ENCODE measurements at regions not wholly inside any gene's neighbourhood (a gene's known extent, or its start where the extent isn't known, plus 50 kb on each side); places are given as distances from the start of the nearest gene placed in this dataset.
"Not testable (repeated sequence)": the region's sequence is repeated elsewhere in the genome, so short reads cannot be mapped to it uniquely, and the experiment has no call there.

DNA sequence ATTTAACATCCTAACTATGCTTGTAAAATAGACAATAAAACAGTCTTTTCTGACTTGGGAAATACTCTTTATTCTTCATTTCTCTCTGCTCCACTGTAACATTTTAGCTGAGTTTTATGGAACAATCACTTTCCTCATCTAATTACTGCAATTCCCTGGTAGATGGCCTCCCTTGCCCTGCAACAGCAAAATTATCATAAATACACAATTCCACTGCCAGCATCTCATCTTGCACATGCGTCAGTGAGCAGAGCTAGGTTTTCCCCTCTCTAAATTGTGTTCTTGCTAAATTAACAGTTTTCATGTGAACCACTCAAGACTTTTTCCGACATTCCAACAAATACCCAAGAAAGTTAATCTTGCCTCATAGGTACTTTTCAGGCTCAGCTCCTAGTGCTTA is 920.9 kb upstream of the GOT2 start:
- DNase-seq: no peak

DNA sequence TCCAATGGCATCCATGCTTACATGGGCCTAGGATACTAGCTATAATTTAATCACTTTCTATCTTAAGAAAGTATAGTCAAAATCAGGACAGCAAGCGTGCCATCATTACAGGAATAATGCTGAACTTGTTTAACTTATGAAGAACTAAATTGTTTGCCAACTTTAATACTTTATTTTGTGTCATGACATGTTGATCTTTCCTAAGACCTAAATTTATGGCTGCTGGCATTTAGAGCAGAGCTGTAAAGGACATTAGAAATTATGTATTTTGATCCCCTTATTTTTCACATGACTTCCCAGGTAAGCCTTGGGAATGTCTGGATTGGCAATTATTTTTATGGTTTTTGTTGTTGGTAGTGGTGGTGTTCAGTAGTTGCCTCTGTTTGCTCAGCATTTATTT is 920.3 kb upstream of the GOT2 start:
- no peak for DNase-seq

DNA sequence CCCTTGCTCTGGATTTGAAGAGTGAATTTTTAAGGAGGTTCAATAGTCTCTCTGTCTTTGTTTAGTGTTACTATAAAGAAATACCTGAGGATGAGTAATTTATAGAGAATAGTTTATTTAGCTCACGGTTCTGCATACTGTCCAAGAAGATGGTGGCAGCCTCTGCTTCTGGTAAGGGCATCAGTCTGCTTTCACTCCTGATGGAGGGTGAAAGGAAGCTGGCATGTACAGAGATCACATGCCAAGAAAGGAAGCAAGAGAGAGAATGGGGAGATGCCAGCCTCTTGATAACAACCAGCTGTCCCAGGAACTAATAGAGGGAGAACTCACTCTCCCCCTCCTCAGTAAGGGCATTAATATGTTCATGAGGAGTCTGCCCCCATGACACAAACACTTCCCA is 917.5 kb upstream of the GOT2 start:
- no peak for DNase-seq

DNA sequence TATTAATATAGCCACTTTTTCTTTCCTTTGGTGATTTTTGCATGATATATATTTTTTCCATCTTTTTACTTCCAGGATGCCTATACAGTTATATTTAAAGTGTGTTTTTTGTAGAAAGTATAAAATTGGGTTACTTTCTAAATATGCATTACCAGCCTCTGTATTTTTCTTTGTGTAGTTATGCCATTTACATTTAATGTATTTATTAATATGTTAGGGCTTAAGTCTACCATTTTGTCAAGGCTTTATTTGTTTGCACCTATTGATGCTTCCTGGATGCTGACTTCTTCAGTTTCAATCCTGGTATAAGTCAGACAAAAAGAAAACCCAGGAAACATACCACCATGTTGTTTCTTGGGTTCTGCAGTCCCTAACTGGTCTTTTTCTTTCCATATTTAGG is 911.1 kb upstream of the GOT2 start:
- no peak for DNase-seq

DNA sequence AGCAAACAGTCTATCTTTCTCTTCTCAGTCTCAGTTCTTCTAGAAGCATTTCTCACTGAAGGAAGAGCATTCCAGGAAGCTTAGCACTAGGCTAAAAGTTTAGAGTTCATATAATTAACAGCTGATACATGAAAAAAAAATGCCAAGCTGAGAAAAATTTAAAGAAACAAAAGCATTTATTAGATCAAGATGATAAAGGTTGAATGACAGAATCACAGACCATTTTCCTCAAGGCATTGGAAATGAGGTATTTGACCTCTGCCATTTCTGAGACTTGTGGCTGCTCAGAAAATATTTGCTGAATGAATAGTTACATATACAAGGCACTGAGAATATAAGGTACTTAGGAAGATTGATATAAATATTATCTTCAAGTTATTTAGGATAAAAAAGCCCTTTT is 901.6 kb upstream of the GOT2 start:
- no peak for DNase-seq

DNA sequence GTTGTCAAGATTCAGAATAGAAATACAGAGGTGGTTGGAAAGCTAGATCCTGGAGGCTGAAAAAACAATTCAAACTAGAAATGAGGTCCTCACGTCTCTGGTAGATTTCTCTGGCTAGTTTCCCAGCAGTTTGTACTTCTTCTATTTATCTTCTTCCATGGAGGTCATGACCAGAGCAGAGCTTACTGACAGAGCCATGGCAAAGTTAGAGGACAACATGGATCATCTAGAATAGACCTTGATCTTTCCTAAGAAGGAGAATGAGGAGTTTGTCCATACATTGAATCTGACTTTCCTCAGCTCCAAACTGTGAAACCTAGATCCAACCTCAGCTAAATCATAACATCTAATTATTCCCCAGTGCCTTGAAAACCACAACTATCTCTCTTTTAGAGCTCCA is 900.8 kb upstream of the GOT2 start:
- DNase-seq: no peak

DNA sequence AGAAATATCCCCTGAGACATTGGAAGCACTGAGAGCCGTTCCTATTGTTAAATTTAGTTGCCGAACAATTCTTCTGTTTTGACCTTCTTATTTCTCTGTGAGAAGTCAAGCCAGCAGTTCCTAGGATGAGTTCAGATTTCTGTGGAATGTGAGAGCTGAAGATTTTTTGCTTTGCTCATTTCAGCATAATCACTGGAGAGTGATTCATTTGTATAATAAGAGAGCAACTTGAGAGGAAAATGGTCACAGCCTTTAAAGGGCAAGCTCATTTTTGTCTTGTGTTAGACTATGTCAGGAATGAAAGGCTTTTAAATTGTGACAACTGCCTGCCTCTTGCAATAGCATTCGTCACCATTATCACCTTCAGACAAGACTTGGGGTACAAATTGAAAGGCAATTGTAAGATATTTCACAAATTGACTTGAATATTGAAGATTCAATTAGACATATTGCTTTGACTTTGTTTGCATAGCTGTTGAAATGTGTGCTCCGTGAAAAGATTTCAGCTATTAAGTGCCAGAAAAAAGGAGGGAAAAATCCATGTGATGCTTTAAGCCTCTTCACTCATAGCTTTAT is 900.0 kb upstream of the GOT2 start:
- no peak for DNase-seq

DNA sequence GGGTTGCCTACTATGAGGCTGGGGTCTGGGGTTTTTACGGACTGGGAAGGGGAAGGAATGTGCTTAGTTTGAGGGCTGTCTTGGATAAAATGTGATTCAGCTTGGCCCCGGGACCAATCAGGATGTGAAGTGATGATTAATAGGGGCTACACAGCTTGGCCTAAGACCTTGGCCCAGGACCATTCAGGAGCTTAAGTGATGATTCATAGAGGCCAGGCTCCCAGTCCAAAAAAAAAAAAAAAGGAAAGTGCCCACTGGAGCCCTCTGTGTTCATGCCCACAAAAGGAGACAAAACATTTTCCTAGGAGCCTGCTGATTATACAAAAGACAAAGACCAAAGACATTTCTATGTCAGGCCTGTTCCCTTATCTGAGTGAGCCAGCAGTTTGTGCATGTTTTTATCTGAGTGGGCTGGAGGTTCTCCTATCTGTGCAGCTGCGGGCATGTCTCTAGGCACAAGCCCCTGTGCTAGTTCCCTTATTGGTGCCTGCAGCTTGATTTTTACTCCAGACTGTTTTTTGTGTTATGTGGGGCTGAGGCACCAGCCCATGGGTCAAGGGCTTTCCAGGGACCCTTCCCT is 898.2 kb upstream of the GOT2 start:
- no peak for DNase-seq

DNA sequence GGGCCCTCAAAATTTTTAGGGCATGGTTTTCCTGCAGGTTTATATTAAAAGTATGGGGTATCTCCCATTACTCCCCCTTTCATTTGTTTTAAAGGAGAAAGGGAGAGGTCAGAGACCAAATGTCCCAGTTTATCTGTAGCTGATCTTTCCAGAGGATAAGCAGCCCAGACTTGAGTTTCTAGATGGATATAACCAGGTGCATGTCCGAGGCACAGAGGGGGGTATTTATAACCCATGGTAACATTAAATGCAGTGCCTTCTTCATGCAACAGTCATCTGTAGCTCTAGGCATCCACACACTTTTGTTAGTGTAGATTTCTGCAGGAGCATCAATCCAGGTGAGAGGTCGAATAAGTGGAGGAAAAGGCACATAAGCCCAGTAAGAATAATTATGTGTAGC is 890.3 kb upstream of the GOT2 start:
- DNase-seq: not testable (repeated sequence)

DNA sequence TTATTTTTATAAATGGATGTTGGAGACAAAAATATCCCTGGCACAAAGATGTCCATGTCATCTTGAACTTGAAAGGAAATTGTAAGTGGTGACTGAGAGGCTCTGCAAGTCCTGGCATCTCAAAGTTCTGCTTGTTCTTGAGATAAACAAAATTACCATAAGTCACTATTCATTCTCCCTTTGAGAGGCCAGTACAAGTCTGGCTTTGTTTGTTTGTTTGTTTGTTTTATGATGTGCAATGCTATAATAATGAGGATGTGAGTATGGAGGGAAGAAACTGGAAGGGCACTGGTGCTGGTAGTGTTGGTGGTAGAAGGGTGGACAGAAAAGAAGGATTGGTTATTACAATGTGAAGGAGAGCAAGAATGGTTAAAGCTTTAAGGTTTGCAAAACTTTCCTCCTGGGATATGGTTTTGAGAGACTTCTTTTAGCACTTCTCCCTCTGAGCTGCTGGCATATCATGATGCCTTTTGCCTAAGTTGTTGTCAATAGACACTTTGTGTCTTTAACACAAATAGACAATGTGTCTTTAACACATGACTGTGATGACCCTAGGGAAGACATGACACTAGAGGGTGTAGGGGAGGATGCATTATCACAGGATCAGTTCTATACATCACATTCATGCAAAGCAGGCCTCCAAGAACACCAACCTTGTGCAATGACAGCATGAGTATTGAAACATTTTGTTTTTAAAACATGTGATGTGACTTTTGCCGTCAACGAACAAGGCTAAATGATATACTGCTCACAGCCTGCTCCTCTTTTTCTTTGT is 880.5 kb upstream of the GOT2 start:
- no peak for DNase-seq

DNA sequence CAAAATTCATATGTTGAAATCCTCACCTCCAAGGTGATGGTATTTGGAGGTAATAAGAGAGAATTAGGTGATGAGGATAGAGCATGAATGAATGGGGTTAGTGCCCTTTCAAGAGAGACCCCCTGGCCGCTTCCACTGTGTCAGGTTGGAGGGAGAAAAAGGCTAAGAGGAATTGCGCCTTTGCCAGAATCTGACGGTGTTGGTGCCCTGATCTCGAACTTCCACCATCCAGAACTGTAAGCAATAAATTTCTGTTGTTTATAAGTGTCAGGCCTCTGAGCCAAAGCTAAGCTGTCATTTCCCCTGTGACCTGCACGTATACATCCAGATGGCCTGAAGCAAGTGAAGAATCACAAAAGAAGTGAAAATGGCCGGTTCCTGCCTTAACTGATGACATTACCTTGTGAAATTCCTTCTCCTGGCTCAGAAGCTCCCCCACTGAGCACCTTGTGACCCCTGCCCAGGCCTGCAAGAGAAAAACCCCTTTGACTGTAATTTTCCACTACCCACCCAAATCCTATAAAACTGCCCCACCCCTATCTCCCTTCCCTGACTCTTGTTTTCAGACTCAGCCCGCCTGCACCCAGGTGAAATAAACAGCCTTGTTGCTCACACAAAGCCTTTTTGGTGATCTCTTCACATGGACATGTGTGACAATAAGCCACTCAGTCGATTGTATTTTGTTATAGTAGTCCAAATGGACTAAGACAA is 878.9 kb upstream of the GOT2 start:
- not testable (repeated sequence) for DNase-seq

DNA sequence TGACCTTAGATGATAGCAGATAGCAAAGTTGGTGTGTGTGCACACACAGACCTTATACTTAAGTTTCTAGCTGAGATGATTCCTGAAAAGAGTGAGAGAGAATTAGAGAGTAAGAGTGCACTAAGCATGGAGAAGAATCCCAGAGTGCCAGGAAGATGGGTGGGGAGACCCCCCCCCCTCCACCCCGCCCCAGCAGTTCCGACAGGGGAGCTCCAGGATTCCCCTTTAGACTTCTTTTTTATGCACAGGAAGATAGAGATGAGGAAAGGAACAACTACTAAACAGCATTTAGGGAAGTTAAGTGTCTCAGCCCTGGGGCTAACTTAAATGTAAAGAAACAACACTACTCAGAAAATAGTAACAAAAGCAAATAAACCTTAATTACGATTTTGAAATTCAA is 878.0 kb upstream of the GOT2 start:
- no peak for DNase-seq

DNA sequence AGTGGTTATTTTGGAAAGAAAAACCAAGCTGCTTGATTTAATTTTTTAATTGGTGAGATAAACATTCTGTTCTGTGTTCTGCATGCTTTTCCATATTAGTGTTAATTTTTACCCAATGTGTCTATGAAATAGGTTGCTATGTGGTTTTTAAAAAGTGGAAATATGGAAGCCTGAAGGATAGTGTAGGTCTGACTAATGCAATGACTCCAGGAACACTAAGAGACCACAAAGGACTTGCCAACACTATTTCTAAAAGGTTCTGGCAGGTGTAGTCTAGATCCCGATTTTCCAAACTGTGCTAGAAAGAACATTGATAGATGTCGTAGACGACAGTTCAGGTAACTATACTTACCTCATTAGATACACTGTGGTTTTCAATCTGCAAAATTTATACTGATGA is 877.4 kb upstream of the GOT2 start:
- DNase-seq: no peak

DNA sequence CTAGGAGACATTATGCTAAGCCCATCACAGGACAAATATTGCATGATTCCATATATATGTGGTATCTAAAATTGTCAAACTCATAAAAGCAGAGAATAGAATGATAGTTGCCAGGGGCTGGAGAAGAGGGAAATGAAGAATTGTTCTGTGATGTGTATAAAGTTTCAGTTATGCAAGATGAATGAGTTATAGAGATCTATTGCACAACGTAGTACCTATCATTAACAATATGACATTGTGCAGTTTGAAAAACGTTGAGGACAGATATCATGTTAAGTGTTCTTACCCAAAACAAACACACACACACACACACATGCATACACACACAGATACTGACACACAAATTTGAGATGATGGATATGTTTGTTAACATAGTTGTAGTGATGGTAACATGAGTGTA is 871.6 kb upstream of the GOT2 start:
- no peak for DNase-seq

DNA sequence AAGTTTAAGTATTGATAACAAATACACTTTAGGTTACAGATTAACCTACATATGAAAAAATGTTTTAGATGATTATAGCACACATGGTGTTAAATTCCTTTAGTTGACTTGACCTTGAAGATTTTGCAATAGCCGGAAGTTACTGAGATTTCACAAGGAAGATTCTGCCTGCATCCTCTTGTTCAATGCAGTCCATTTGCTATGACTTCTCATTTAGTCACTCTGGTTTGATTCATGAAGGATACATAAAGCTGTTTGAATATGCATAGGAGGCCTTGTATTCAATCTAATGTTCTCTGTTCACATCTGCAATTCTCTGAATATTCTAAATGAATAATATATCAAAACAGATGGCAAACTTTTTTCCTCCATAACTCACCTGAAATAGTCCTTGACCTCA is 870.2 kb upstream of the GOT2 start:
- no peak for DNase-seq

DNA sequence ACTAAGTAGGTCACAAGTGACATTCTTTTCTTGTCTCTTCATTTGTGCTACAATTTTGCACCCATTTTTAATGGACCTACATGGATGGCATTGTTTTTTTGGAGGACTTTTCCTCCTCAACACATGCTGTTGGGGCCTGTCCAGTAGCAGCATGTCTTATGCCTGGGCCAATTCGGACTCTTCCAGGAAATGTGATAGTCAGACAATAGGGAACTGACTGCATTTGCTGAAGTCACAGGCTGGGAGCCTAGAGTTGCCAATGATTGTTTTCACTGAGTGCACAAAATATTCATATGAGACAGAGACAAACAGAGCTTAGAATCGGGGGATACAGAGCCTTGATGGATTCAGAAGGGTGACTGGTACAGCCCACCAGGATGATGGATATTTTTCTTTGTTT is 867.3 kb upstream of the GOT2 start:
- no peak for DNase-seq

DNA sequence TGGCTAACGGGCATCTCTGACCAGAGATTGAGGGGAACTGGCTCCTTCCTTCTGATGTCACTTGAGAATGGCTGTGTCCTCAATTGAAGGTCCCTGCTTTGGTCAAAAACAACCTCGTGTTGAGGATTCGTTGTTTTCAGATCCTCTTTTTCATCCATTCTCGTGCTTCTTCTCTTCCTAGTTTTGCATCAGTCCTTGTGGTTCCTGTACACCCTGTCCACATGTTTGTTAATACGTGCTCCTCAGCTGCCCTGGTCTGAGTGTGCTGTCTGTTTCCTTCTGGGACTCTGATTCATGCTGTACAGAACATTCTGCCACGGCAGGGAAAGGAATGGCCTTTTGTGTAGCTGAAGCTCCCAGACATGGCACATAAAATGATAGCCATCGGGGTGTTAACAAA is 863.2 kb upstream of the GOT2 start:
- no peak for DNase-seq

DNA sequence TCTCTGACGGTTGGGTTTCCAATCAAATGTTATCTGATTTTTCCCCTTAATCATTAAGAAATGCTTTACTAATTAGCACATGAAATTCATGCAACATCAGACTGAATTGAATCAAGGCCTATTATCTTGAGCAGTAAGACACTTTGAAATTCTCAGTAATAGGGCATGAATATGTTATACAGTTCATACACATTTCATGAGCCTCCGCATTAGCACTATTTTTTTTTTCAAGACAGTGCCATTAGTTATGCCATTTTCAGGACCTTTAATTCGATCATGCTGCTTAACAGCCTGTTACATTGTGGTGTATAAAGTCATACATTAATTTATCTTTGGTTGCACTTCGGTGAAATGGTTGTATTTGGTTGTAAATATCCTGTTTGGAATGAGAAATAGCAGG is 862.6 kb upstream of the GOT2 start:
- no peak for DNase-seq

DNA sequence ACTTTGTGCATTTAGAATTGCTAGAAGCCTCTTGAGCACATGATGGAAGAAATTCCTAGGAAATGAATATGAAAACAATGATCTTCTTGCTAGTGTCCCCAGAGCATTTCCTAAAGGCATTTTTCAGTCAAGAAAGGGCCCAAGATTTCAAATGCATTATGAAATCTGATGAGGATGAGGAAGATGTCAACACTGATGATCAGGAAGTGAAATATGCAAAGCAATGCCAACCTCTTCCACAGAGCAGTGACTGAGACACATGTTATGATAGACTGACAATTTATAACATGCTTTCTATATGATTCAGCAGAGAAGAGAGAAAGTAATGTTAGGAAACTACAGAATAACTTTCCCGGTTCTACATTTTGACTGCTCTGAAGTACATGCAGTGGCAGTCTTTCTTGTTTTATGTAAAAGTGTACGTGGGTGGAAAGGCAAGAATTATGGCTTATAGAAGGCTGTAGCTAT is 859.1 kb upstream of the GOT2 start:
- DNase-seq: no peak

DNA sequence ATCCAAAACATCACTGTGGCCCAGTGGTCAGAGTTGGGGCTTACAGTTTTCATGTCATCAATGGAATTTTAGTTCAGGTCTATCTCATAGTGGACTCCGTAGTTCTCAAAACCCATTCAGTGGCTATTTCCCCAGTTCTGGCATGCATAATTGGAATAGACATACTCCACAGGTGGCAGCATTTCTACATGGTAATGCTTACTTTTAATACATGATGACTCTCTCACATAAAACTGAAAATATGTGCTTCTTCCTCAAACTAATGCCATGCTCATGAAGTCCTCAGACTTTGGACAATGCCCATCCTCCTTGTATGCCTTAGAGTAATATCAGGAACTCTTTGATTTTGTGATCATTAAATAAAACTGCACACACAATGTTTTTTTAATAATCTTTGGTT is 857.4 kb upstream of the GOT2 start:
- DNase-seq: no peak

DNA sequence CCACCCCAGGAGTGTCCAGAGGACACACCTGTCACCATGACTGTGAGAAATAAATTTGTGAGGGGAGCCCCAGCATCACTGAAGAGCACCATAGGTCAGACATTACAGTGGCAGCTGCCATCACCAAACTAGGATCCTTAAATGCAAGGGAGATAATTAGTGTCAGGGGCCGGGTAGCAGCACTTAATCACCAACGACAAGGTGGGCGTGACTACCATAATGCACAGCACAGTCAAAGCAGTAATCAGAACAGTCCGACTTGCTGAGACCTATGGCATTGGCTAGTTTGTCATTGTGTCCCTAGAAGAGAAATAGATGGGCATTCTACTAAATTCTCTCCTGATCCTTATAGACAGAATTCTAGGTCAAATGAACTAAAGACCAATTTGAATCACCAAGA is 856.7 kb upstream of the GOT2 start:
- DNase-seq: no peak

DNA sequence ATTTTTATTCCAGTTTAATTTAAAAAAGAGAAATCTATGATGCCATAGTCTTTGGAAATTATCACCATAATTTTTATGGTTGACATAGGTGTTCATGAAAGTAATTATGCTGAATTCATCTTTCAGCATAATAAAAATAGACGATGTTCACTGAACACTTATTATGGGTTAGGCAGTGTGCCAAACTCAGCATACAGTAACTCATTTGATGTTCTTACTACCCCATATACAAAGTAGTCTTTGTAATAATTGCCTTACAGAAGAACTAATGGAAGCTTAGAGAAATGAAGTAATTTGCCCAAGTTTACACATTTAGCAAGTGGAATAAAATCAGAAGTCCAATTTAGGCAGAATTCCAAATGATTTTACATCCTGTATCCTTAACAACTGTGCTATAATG is 852.2 kb upstream of the GOT2 start:
- no peak for DNase-seq

DNA sequence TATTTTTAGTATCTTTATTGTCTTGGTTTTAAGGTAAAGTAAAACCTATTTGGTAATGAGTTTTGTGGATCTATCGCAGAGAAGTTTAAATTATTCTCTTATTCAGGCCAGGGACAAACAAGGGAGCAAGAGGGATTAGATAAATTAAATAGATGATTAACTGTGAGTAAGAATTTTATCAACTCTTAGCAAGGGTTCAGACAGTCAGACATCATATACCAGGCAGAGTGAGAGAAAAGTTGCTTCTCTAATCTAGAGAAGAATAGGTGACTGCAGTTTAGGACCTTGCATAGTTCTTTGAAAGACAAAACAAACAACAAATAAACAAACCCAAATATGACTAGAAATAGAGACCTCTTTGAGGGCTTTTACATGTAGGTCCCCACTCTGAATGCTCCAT is 840.2 kb upstream of the GOT2 start:
- DNase-seq: no peak

Data from SHP77 treated with DMSO at 0.1 percent for 48 hours (cell line).